ENCODE measurements at regions not wholly inside any gene's neighbourhood (a gene's known extent, or its start where the extent isn't known, plus 50 kb on each side); places are given as distances from the start of the nearest gene placed in this dataset.

- TF ChIP-seq POLR2AphosphoS5 (IDR thresholded peaks at IDR 0.05; ENCODE audit: low read depth): no peak
- TF ChIP-seq CTCF (IDR thresholded peaks at IDR 0.05; ENCODE audit: insufficient read depth, low read length): no peak
These were observed 444.6 kb upstream of the DCN start for GRCh38 chr12:91627225-91627624.
